Cardiac muscle cell (in vitro differentiated cells and primary cell): ENCODE measurements at regions not wholly inside any gene's neighbourhood (a gene's known extent, or its start where the extent isn't known, plus 50 kb on each side); places are given as distances from the start of the nearest gene placed in this dataset.

Experiments used
- DNase-seq, 2 donors: peaks; one replicate each; pipeline versions ENCODE4 v3.0.0 to v3.0.0-alpha.2; 2010 to 2017; ENCODE audit warnings: low read depth in 1 of 2, low spot score in 1 of 2
- H3K27ac ChIP-seq: fragments of 200-600 bp; sonication (generic); 2 replicates; pipeline ENCODE4 v1.5.1; 2016
- H3K27me3 ChIP-seq: fragments of 200-600 bp; sonication (generic); 2 replicates; pipeline ENCODE4 v1.6.0; 2016; ENCODE audit warnings: control low read depth
- H3K36me3 ChIP-seq: fragments of 200-600 bp; sonication (generic); 2 replicates; pipeline ENCODE4 v1.5.1; 2016; ENCODE audit warnings: control low read depth
- H3K4me1 ChIP-seq: fragments of 200-600 bp; sonication (generic); 2 replicates; pipeline ENCODE4 v1.8.1; 2017; ENCODE audit warnings: low read depth, mild to moderate bottlenecking, mixed run types
- H3K4me3 ChIP-seq: fragments of 200-600 bp; sonication (generic); 2 replicates; pipeline ENCODE4 v1.5.1; 2016; ENCODE audit warnings: mild to moderate bottlenecking
- H3K9me3 ChIP-seq: fragments of 200-600 bp; sonication (generic); 2 replicates; pipeline ENCODE4 v1.5.1; 2017; ENCODE audit warnings: low read depth, mild to moderate bottlenecking, control low read depth
- TF ChIP-seq, protein P1 (sequence below): IDR thresholded peaks from 2 replicates; pipeline ENCODE4 v1.5.1; 2012; ENCODE audit warnings: low read depth, mild to moderate bottlenecking, low read length

GRCh38 chr4:12071316-12071715, 642.6 kb upstream of the HS3ST1 start:
- Histone ChIP-seq H3K27me3 (no peaks in the 10 kb centered on the region), H3K36me3 (no peaks in the 10 kb centered on the region), H3K9me3 (no peaks in the 10 kb centered on the region), H3K4me1 (no peaks in the 10 kb centered on the region), H3K27ac (no peak overlapping the region), H3K4me3 (no peak overlapping the region)
- DNase-seq = no peak
- TF ChIP-seq, protein P1, sequence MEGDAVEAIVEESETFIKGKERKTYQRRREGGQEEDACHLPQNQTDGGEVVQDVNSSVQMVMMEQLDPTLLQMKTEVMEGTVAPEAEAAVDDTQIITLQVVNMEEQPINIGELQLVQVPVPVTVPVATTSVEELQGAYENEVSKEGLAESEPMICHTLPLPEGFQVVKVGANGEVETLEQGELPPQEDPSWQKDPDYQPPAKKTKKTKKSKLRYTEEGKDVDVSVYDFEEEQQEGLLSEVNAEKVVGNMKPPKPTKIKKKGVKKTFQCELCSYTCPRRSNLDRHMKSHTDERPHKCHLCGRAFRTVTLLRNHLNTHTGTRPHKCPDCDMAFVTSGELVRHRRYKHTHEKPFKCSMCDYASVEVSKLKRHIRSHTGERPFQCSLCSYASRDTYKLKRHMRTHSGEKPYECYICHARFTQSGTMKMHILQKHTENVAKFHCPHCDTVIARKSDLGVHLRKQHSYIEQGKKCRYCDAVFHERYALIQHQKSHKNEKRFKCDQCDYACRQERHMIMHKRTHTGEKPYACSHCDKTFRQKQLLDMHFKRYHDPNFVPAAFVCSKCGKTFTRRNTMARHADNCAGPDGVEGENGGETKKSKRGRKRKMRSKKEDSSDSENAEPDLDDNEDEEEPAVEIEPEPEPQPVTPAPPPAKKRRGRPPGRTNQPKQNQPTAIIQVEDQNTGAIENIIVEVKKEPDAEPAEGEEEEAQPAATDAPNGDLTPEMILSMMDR = no peak

DNA sequence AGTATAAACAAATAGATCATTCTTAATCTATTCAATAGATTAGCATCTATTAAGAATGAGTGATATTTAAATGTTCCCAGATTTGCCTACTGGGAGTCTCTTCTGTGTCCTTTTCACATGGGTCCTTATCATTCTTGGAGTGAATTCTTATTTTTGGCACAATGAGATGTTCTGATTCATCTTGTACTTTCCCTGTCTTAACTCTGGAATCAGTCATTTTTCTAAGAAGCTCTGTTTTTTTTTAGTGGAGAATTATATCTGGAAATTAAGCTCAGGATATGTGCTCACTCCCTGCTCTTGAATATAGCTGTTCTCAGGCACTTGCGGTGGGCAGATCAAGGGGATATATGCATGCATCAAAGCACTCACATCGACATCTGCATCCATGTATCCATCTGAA, 625.3 kb upstream of the HS3ST1 start:
- no peaks in the 10 kb centered on the region for H3K9me3 ChIP-seq
- no peaks in the 10 kb centered on the region for H3K36me3 ChIP-seq
- H3K4me1 ChIP-seq = no peaks in the 10 kb centered on the region
- peak in 1 of 2 donors; percentile 20 for DNase-seq
- H3K27ac ChIP-seq = no peak overlapping the region
- no peak overlapping the region for H3K4me3 ChIP-seq
- TF ChIP-seq, protein P1 = no peak
- H3K27me3 ChIP-seq = no peaks in the 10 kb centered on the region

DNA sequence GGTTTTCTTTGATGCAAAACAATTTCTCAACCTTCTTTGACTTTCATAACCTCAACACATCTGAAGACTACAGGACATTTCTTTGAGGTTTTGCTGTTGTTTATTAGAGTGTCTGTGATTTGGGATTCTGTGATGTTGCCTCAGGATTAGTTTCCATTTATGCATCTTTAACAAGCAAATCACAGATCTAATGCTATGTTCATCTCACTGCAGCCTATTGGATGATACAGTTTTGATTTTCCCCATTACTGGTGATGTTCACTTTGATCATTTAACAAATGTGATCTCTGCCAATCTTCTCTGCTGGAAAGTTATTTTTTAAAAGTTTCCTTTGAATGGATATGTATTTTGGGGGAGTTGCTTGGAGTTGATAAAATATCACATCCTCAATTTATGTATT, 624.9 kb upstream of the HS3ST1 start:
- Histone ChIP-seq H3K4me3 (no peak overlapping the region), H3K27ac (no peak overlapping the region), H3K4me1 (no peaks in the 10 kb centered on the region), H3K36me3 (no peaks in the 10 kb centered on the region), H3K27me3 (no peaks in the 10 kb centered on the region), H3K9me3 (no peaks in the 10 kb centered on the region)
- DNase-seq = no peak
- TF ChIP-seq, protein P1 = no peak

DNA sequence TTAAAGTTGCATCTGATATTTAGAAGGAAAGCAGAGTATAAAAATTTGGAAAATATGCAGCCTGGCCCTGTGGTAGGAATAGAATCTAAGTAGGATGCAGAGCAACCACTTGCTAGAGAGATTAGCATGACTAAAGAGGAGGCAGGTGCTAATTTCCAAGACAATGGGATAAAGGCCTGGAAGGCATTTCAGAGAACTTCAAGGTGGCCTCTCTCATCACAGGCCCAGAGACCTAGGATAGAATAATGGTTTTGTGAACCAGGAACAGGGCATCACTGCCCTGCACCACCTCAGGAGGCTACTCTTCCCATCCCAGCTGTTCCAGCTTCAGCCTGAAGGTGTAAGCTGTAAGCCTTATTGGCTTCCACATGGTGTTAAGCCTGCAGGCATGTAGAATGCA, 621.7 kb upstream of the HS3ST1 start:
- no peaks in the 10 kb centered on the region for H3K4me1 ChIP-seq
- H3K27me3 ChIP-seq = no peaks in the 10 kb centered on the region
- no peak for DNase-seq
- H3K4me3 ChIP-seq = no peak overlapping the region
- no peaks in the 10 kb centered on the region for H3K9me3 ChIP-seq
- H3K36me3 ChIP-seq = no peaks in the 10 kb centered on the region
- TF ChIP-seq, protein P1 = no peak
- H3K27ac ChIP-seq = no peak overlapping the region

- TF ChIP-seq, protein P1 = no peak
Observed at GRCh38 chr4:12042818-12043217, 614.1 kb upstream of the HS3ST1 start.

DNA sequence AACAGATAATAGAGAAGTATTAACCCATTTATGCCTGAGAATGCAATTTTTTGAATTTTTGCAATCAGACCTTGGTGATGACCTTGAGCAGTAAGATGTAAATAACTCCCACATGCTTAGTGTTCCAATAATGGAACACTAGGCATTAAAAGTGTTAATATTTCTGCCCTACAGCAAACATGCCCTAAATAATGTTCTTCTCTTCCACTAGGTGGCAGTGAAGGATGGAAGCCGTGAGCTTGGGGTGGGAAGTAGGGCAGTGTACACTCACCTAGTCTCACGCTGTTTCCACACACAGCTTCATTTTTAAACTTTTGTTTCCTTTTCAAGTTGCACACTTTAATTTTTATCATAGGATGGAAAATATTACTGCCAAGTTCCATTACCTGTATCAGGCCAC, 613.1 kb upstream of the HS3ST1 start:
- Histone ChIP-seq H3K4me1 (no peaks in the 10 kb centered on the region), H3K9me3 (no peaks in the 10 kb centered on the region), H3K27ac (no peak overlapping the region), H3K4me3 (no peak overlapping the region), H3K27me3 (no peaks in the 10 kb centered on the region), H3K36me3 (no peaks in the 10 kb centered on the region)
- TF ChIP-seq, protein P1 = peak; percentile 42
- peak; percentile 34 to 52 for DNase-seq

More at GRCh38 chr4:12042818-12043217, 614.1 kb upstream of the HS3ST1 start:
- H3K9me3 ChIP-seq = no peaks in the 10 kb centered on the region
- H3K4me3 ChIP-seq = no peak overlapping the region
- H3K27ac ChIP-seq = no peak overlapping the region
- H3K4me1 ChIP-seq = no peaks in the 10 kb centered on the region
- no peak for DNase-seq
- no peaks in the 10 kb centered on the region for H3K36me3 ChIP-seq
- no peaks in the 10 kb centered on the region for H3K27me3 ChIP-seq
